B cell (primary cell): ENCODE measurements at regions not wholly inside any gene's neighbourhood (a gene's known extent, or its start where the extent isn't known, plus 50 kb on each side); places are given as distances from the start of the nearest gene placed in this dataset.

ENCODE experiments used
- ATAC-seq: fragments of 200-7000 bp; cut with Tn5 transposase; one replicate; pipeline ENCODE4 v1.10.0; 2021; ENCODE audit warnings: low read depth, mild to moderate bottlenecking, moderate number of reproducible peaks, moderate library complexity
- CTCF ChIA-PET: fragments of 350-600 bp; sonication (Branson Sonifier 250); formaldehyde crosslinking; loops from one replicate; lab custom pipeline; 2021; ENCODE audit warnings: antibody characterized with exemption, inconsistent platforms; lab: Charles Lee
- POLR2A ChIA-PET: fragments of 350-600 bp; sonication (Branson Sonifier 250); formaldehyde crosslinking; loops from one replicate; lab custom pipeline; 2021; ENCODE audit warnings: antibody characterized with exemption; lab: Charles Lee
- DNase-seq: peaks from one replicate; pipeline ENCODE4 v3.0.0; 2013
- H2AFZ ChIP-seq: 2 replicates; pipeline ENCODE4 v1.6.1; 2012; ENCODE audit warnings: mild to moderate bottlenecking, low read depth, low read length; ENCODE audit not compliant: insufficient read depth, poor library complexity, severe bottlenecking
- H3K27ac ChIP-seq, 2 donors: 1 replicate in 1 of 2; 2 replicates in 1 of 2; pipeline ENCODE4 v1.5.1; 2012 to 2013; ENCODE audit warnings: low read length in 2 of 2, mild to moderate bottlenecking in 2 of 2, moderate library complexity in 1 of 2
- H3K27me3 ChIP-seq, 4 experiments: fragments of 200-600 bp in 1 of 4; sonication (generic) in 1 of 4; replicated peaks in 1 of 4; 1 replicate in 2 of 4; 2 replicates in 2 of 4; pipeline versions ENCODE4 v1.6.1 to v1.7.0; 2013 to 2016; ENCODE audit warnings: low read length in 3 of 4, mild to moderate bottlenecking in 2 of 4, mixed read lengths in 1 of 4, moderate library complexity in 1 of 4; ENCODE audit not compliant: insufficient read depth in 4 of 4, control insufficient read depth in 3 of 4; ENCODE audit errors: control extremely low read depth in 1 of 4
- H3K36me3 ChIP-seq, 2 experiments: replicated peaks in 1 of 2; 1 replicate in 1 of 2; 2 replicates in 1 of 2; pipeline versions ENCODE4 v1.6.1 to v1.7.1; 2013; ENCODE audit warnings: low read length in 1 of 2; ENCODE audit not compliant: insufficient read depth in 2 of 2, control insufficient read depth in 1 of 2; ENCODE audit errors: control extremely low read depth in 1 of 2, extremely low read depth in 1 of 2
- H3K4me1 ChIP-seq, 2 donors: fragments of 200-600 bp in 1 of 2; sonication (generic) in 1 of 2; 1 replicate in 1 of 2; 2 replicates in 1 of 2; pipeline versions ENCODE4 v1.5.1 to v1.6.1; 2013 to 2017; ENCODE audit warnings: low read length in 2 of 2; ENCODE audit not compliant: control insufficient read depth in 2 of 2, insufficient read depth in 2 of 2
- H3K4me2 ChIP-seq: replicated peaks from 2 replicates; pipeline ENCODE3; 2012; ENCODE audit warnings: mild to moderate bottlenecking, low read depth, low read length; ENCODE audit not compliant: poor library complexity, severe bottlenecking
- H3K4me3 ChIP-seq, 5 experiments: fragments of 200-600 bp in 1 of 5; sonication (generic) in 1 of 5; 1 replicate in 3 of 5; 2 replicates in 2 of 5; pipeline versions ENCODE4 v1.5.1 to v1.7.0; 2011 to 2016; ENCODE audit warnings: low read length in 4 of 5, mild to moderate bottlenecking in 4 of 5, low read depth in 2 of 5, control low read depth in 1 of 5, moderate library complexity in 1 of 5; ENCODE audit not compliant: insufficient read depth in 1 of 5; ENCODE audit errors: control extremely low read depth in 1 of 5, extremely low read depth in 1 of 5
- H3K79me2 ChIP-seq: fragments of 200-600 bp; sonication (generic); one replicate; pipeline ENCODE4 v1.6.0; 2016; ENCODE audit warnings: low read length; ENCODE audit not compliant: control insufficient read depth, insufficient read depth
- H3K9ac ChIP-seq: fragments of 200-600 bp; sonication (generic); 2 replicates; pipeline ENCODE4 v1.6.1; 2017; ENCODE audit warnings: mild to moderate bottlenecking, low read length, moderate library complexity
- H3K9me3 ChIP-seq, 3 donors: one replicate each; pipeline versions ENCODE4 v1.6.1 to v1.7.1; 2013; ENCODE audit warnings: low read length in 2 of 3; ENCODE audit not compliant: control insufficient read depth in 2 of 3, insufficient read depth in 1 of 3; ENCODE audit errors: control extremely low read depth in 1 of 3
- H4K20me1 ChIP-seq: 2 replicates; pipeline ENCODE4 v1.6.0; 2012; ENCODE audit warnings: mild to moderate bottlenecking, low read length; ENCODE audit not compliant: insufficient read depth, control insufficient read depth, poor library complexity, severe bottlenecking
- H3K27ac Mint-ChIP-seq: one replicate; pipeline ENCODE4 v1.8.0; 2021; ENCODE audit warnings: mixed read lengths
- H3K27me3 Mint-ChIP-seq: one replicate; pipeline ENCODE4 v1.8.0; 2021; ENCODE audit warnings: mixed read lengths
- H3K4me1 Mint-ChIP-seq: one replicate; pipeline ENCODE4 v1.8.0; 2021; ENCODE audit warnings: mixed read lengths
- H3K4me3 Mint-ChIP-seq: one replicate; pipeline ENCODE4 v1.8.0; 2021; ENCODE audit warnings: mixed read lengths
- H3K9me3 Mint-ChIP-seq: one replicate; pipeline ENCODE4 v1.8.0; 2022; ENCODE audit warnings: mixed read lengths; ENCODE audit not compliant: insufficient read depth
- CTCF ChIP-seq: fragments of 200-600 bp; IDR thresholded peaks from one replicate; pipeline ENCODE4 v1.8.0; 2022; ENCODE audit warnings: antibody characterized with exemption, mild to moderate bottlenecking
- EZH2 ChIP-seq: IDR thresholded peaks from 2 replicates; pipeline ENCODE4 v1.6.1; 2012; ENCODE audit warnings: borderline replicate concordance, low read depth, mild to moderate bottlenecking, moderate library complexity, low read length; ENCODE audit not compliant: insufficient read depth, poor library complexity, severe bottlenecking
- WGBS: methylation state at CpG from one replicate; pipeline ENCODE4 v1.1.5; 2013; ENCODE audit warnings: missing lambda C conversion rate; ENCODE audit not compliant: insufficient coverage; 5-methylcytosine and 5-hydroxymethylcytosine counted together
- intact Hi-C: fragments of 100-400 bp; cut with micrococcal nuclease; formaldehyde crosslinking; loops from one replicate; pipeline ENCODE4 v1.10.0; 2022

- CTCF ChIA-PET: no interaction called here
- Mint-ChIP-seq H3K4me3 (no peak overlapping the region), H3K27ac (no peak overlapping the region), H3K27me3 (no peaks in the 10 kb centered on the region), H3K4me1 (no peaks in the 10 kb centered on the region), H3K9me3 (no peaks in the 10 kb centered on the region)
- DNase-seq (no peak), ATAC-seq (no peak)
- intact Hi-C loops: no loop called here
- Histone ChIP-seq H3K4me1 (no peaks in the 10 kb centered on the region), H4K20me1 (no peaks in the 10 kb centered on the region), H3K79me2 (no peaks in the 10 kb centered on the region), H3K36me3 (no peaks in the 10 kb centered on the region), H3K4me3 (no peak overlapping the region), H3K27me3 (no peaks in the 10 kb centered on the region), H3K9ac (no peak overlapping the region), H2AFZ (no peak overlapping the region), H3K4me2 (no peak overlapping the region), H3K27ac (no peak overlapping the region), H3K9me3 (no peaks in the 10 kb centered on the region)
- POLR2A ChIA-PET: no interaction called here
- TF ChIP-seq CTCF (no peak), EZH2 (no peak)
These were observed 522.3 kb upstream of the LUZP2 start for GRCh38 chr11:23974601-23975000.

GRCh38 chr11:23976426-23976825, 520.4 kb upstream of the LUZP2 start:
- H3K27me3 ChIP-seq: no peaks in the 10 kb centered on the region
- no peak for ATAC-seq
- no peaks in the 10 kb centered on the region for H3K79me2 ChIP-seq
- H3K9ac ChIP-seq: no peak overlapping the region
- H3K27ac ChIP-seq: no peak overlapping the region
- no peak overlapping the region for H3K4me3 ChIP-seq
- no peaks in the 10 kb centered on the region for H3K36me3 ChIP-seq
- no peaks in the 10 kb centered on the region for H3K9me3 ChIP-seq
- no peaks in the 10 kb centered on the region for H4K20me1 ChIP-seq
- Mint-ChIP-seq H3K9me3 (no peaks in the 10 kb centered on the region), H3K27me3 (no peaks in the 10 kb centered on the region), H3K4me3 (no peak overlapping the region), H3K27ac (no peak overlapping the region), H3K4me1 (no peaks in the 10 kb centered on the region)
- intact Hi-C loops: no loop called here
- H3K4me1 ChIP-seq: no peaks in the 10 kb centered on the region
- H3K4me2 ChIP-seq: no peak overlapping the region
- ChIA-PET POLR2A (no interaction called here), CTCF (no interaction called here)
- TF ChIP-seq EZH2: no peak
- no peak for TF ChIP-seq CTCF
- 60% methylated on average over 1 of the region's 1 CpG for WGBS
- no peak for DNase-seq
- H2AFZ ChIP-seq: no peak overlapping the region
